ENCODE measurements at regions not wholly inside any gene's neighbourhood (a gene's known extent, or its start where the extent isn't known, plus 50 kb on each side); places are given as distances from the start of the nearest gene placed in this dataset.

GRCh38 chr13:87302931-87303330, 368.2 kb upstream of the SLITRK5 start:
- H3K27me3 ChIP-seq = no peaks in the 10 kb centered on the region
- TF ChIP-seq CTCF (IDR thresholded peaks at IDR 0.05) = no peak
- no peak for FAIRE-seq
- no peaks in the 10 kb centered on the region for H3K4me1 ChIP-seq
- H3K36me3 ChIP-seq = no peaks in the 10 kb centered on the region
- no peak for ATAC-seq
- H3K4me3 ChIP-seq = no peak overlapping the region
- intact Hi-C loops (cut with DNase I) = no loop called here
- no peak for DNase-seq
- H3K9me3 ChIP-seq = no peaks in the 10 kb centered on the region
- 69 to 71% methylated on average over 1 of the region's 1 CpG for WGBS, 2 donors
- H3K27ac ChIP-seq = no peak overlapping the region

- H3K27me3 ChIP-seq = no peaks in the 10 kb centered on the region
- H3K4me3 ChIP-seq = no peak overlapping the region
- WGBS, 2 donors = 55 to 69% methylated on average over 2 of the region's 2 CpGs
- H3K36me3 ChIP-seq = no peaks in the 10 kb centered on the region
- H3K9me3 ChIP-seq = no peaks in the 10 kb centered on the region
- H3K4me1 ChIP-seq = no peaks in the 10 kb centered on the region
- no peak overlapping the region for H3K27ac ChIP-seq
- FAIRE-seq (no peak), DNase-seq (no peak), ATAC-seq (no peak)
- TF ChIP-seq CTCF (IDR thresholded peaks at IDR 0.05) = no peak
- intact Hi-C loops (cut with DNase I) = no loop called here
Measured at GRCh38 chr13:87311165-87311564, 360.0 kb upstream of the SLITRK5 start.

- ATAC-seq (no peak), DNase-seq (no peak), FAIRE-seq (no peak)
- no peak for TF ChIP-seq CTCF (IDR thresholded peaks at IDR 0.05)
- H3K4me1 ChIP-seq = no peaks in the 10 kb centered on the region
- no peaks in the 10 kb centered on the region for H3K27me3 ChIP-seq
- 37 to 67% methylated on average over 1 of the region's 1 CpG for WGBS, 2 donors
- H3K36me3 ChIP-seq = no peaks in the 10 kb centered on the region
- no peak overlapping the region for H3K27ac ChIP-seq
- no peak overlapping the region for H3K4me3 ChIP-seq
- H3K9me3 ChIP-seq = no peaks in the 10 kb centered on the region
- intact Hi-C loops (cut with DNase I) = no loop called here
Measured at GRCh38 chr13:87314822-87315221, 356.3 kb upstream of the SLITRK5 start.

DNA sequence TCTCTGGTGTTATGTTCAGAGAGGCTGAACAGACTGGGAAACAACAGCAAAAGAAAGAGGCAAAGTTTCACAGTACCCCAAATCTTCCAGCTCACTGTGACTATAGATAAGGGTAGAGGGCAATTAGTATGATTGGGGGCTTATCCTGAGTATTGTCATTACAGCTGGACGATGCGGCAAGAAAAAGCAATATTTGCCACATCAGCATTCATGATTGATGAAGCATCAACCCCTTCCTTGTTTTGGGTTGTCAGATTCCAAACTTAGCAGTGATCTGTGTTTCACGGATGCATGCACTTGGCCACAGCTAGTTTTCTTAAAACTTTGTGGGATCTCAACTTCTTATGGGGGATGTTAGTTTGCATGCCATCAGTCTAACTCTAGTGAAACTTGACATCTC, 348.8 kb upstream of the SLITRK5 start:
- 46 to 59% methylated on average over 3 of the region's 3 CpGs for WGBS, 2 donors
- intact Hi-C loops (cut with DNase I) = no loop called here

GRCh38 chr13:87324558-87324957, 346.6 kb upstream of the SLITRK5 start:
- 52 to 61% methylated on average over 3 of the region's 3 CpGs for WGBS, 2 donors
- FAIRE-seq (no peak), DNase-seq (no peak), ATAC-seq (no peak)
- intact Hi-C loops (cut with DNase I) = no loop called here
- no peak overlapping the region for H3K27ac ChIP-seq
- no peak for TF ChIP-seq CTCF (IDR thresholded peaks at IDR 0.05)
- H3K9me3 ChIP-seq = no peaks in the 10 kb centered on the region
- H3K36me3 ChIP-seq = no peaks in the 10 kb centered on the region
- H3K4me3 ChIP-seq = no peak overlapping the region
- H3K27me3 ChIP-seq = no peaks in the 10 kb centered on the region
- no peaks in the 10 kb centered on the region for H3K4me1 ChIP-seq

More for the DNA sequence above, 348.8 kb upstream of the SLITRK5 start:
- Histone ChIP-seq H3K27ac (no peak overlapping the region), H3K27me3 (no peaks in the 10 kb centered on the region), H3K4me1 (no peaks in the 10 kb centered on the region), H3K9me3 (no peaks in the 10 kb centered on the region), H3K4me3 (no peak overlapping the region), H3K36me3 (no peaks in the 10 kb centered on the region)
- FAIRE-seq (no peak), DNase-seq (no peak), ATAC-seq (no peak)
- TF ChIP-seq CTCF (IDR thresholded peaks at IDR 0.05) = no peak
